HG02840 (cell line): ENCODE measurements at regions not wholly inside any gene's neighbourhood (a gene's known extent, or its start where the extent isn't known, plus 50 kb on each side); places are given as distances from the start of the nearest gene placed in this dataset.
"Not testable (repeated sequence)": the region's sequence is repeated elsewhere in the genome, so short reads cannot be mapped to it uniquely, and the experiment has no call there.

Experiments
- ATAC-seq: cut with Tn5 transposase; IDR thresholded peaks from one replicate; pipeline ENCODE4 v1.9.1; 2021; ENCODE audit warnings: mild to moderate bottlenecking, moderate library complexity, moderate number of reproducible peaks; ENCODE audit not compliant: unreplicated experiment, low FRiP score

- ATAC-seq: no peak
These were observed 623.0 kb downstream of the SLCO4C1 start for GRCh38 chr5:101673120-101673519.

GRCh38 chr5:101664071-101664791 is 631.9 kb downstream of the SLCO4C1 start:
- ATAC-seq: no peak

- ATAC-seq: no peak
These were observed 632.5 kb downstream of the SLCO4C1 start for GRCh38 chr5:101663543-101663942.

GRCh38 chr5:101662263-101662662 is 633.8 kb downstream of the SLCO4C1 start:
- no peak for ATAC-seq

- no peak for ATAC-seq
These were observed 637.7 kb downstream of the SLCO4C1 start for GRCh38 chr5:101658433-101658832.

GRCh38 chr5:101653996-101654395 is 642.1 kb downstream of the SLCO4C1 start:
- ATAC-seq: no peak

- ATAC-seq: no peak
These were observed 648.2 kb downstream of the SLCO4C1 start for GRCh38 chr5:101647861-101648260.

GRCh38 chr5:101643794-101644193 is 652.3 kb downstream of the SLCO4C1 start:
- ATAC-seq: no peak

- ATAC-seq: no peak
These were observed 658.5 kb downstream of the SLCO4C1 start for GRCh38 chr5:101637599-101637998.

GRCh38 chr5:101627770-101628169 is 668.3 kb downstream of the SLCO4C1 start:
- ATAC-seq: not testable (repeated sequence)

- ATAC-seq: no peak
These were observed 669.5 kb downstream of the SLCO4C1 start for GRCh38 chr5:101626572-101626971.

GRCh38 chr5:101611039-101611438 is 685.0 kb downstream of the SLCO4C1 start:
- ATAC-seq: no peak

- no peak for ATAC-seq
These were observed 687.8 kb downstream of the SLCO4C1 start for GRCh38 chr5:101608322-101608721.

GRCh38 chr5:101605700-101606099 is 690.4 kb downstream of the SLCO4C1 start:
- ATAC-seq: no peak

GRCh38 chr5:101600614-101601013 is 695.5 kb downstream of the SLCO4C1 start:
- ATAC-seq: no peak

- ATAC-seq: no peak
These were observed 687.3 kb upstream of the ST8SIA4 start for GRCh38 chr5:101590384-101590783.

- ATAC-seq: no peak
These were observed 682.3 kb upstream of the ST8SIA4 start for GRCh38 chr5:101585366-101585765.

- ATAC-seq: no peak
These were observed 677.5 kb upstream of the ST8SIA4 start for GRCh38 chr5:101580591-101580990.

GRCh38 chr5:101574017-101574416 is 670.9 kb upstream of the ST8SIA4 start:
- ATAC-seq: no peak

GRCh38 chr5:101561018-101561417 is 657.9 kb upstream of the ST8SIA4 start:
- ATAC-seq: no peak

- no peak for ATAC-seq
These were observed 640.7 kb upstream of the ST8SIA4 start for GRCh38 chr5:101543780-101544179.

GRCh38 chr5:101539315-101539714 is 636.2 kb upstream of the ST8SIA4 start:
- ATAC-seq: no peak

GRCh38 chr5:101535626-101536025 is 632.5 kb upstream of the ST8SIA4 start:
- no peak for ATAC-seq
